ENCODE measurements at regions not wholly inside any gene's neighbourhood (a gene's known extent, or its start where the extent isn't known, plus 50 kb on each side); places are given as distances from the start of the nearest gene placed in this dataset.

- no peak overlapping the region for H3K4me3 ChIP-seq
- H4K20me1 ChIP-seq (ENCODE audit: insufficient read depth, poor library complexity, severe bottlenecking) = no peaks in the 10 kb centered on the region
- no peaks in the 10 kb centered on the region for H3K27me3 ChIP-seq
- H3K4me2 ChIP-seq = no peak overlapping the region
- H3K27ac ChIP-seq = no peak overlapping the region
- WGBS (ENCODE audit: low lambda C conversion rate, missing lambda C conversion rate) = 43% methylated on average over 2 of the region's 2 CpGs
- H3K36me3 ChIP-seq (replicated peaks; ENCODE audit: insufficient read depth, low read depth) = no peaks in the 10 kb centered on the region
- no peak for DNase-seq (ENCODE audit: low spot score)
- no peak overlapping the region for H2AFZ ChIP-seq
- no peaks in the 10 kb centered on the region for H3K9me3 ChIP-seq (ENCODE audit: low read depth)
- H3K79me2 ChIP-seq = no peaks in the 10 kb centered on the region
- TF ChIP-seq EZH2phosphoT487 (IDR thresholded peaks at IDR 0.05; ENCODE audit: low read depth, severe bottlenecking, unreplicated experiment) = no peak
- TF ChIP-seq EZH2 (IDR thresholded peaks at IDR 0.05; ENCODE audit: borderline replicate concordance) = no peak
- TF ChIP-seq, protein P1, sequence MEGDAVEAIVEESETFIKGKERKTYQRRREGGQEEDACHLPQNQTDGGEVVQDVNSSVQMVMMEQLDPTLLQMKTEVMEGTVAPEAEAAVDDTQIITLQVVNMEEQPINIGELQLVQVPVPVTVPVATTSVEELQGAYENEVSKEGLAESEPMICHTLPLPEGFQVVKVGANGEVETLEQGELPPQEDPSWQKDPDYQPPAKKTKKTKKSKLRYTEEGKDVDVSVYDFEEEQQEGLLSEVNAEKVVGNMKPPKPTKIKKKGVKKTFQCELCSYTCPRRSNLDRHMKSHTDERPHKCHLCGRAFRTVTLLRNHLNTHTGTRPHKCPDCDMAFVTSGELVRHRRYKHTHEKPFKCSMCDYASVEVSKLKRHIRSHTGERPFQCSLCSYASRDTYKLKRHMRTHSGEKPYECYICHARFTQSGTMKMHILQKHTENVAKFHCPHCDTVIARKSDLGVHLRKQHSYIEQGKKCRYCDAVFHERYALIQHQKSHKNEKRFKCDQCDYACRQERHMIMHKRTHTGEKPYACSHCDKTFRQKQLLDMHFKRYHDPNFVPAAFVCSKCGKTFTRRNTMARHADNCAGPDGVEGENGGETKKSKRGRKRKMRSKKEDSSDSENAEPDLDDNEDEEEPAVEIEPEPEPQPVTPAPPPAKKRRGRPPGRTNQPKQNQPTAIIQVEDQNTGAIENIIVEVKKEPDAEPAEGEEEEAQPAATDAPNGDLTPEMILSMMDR (IDR thresholded peaks at IDR 0.05; ENCODE audit: poor library complexity) = no peak
- no peaks in the 10 kb centered on the region for H3K9me2 ChIP-seq (replicated peaks; ENCODE audit: insufficient read depth)
- H3K4me1 ChIP-seq (ENCODE audit: insufficient read depth) = peaks cover 6% of the 10 kb centered on the region
Observed at GRCh38 chr6:1045239-1045638, 266.7 kb upstream of the FOXQ1 start.

DNA sequence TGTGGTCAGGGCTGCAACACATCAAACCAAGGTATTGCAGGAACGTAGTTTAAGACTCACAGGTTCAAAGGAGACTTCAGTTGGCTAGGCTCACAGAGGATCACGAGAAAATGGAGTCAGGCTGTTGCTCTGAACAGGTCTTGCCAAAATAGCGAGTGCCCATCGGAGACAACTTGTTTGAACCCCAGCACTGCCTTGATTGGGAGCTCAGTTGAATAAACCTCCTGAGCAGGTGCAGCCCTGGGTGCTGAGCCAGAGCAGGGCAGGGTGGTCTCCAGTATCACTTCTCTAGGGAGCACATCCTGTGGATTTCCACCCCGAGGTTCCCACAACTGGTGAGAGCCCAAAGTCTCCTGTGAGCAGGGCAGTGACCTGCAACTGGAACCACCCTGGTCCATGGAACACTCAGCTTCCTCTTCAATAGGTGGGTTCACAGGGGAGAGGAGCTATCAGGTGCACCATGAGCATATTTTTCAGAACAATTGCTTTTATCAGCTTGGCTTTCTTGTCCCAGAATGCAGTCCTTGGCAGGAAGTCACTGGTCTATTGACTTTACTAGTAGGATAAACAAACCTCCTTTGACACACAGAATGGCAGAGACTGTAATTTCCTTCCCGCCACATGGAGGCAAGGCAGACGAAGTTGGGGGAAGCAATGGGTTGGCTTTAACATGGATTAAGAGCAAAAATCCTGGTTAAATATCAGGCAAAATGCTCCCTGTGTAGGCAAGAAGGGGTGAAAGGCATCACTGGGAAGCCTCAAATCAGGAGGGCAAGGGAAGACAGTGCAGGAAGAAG lies 267.7 kb upstream of the FOXQ1 start:
- TF ChIP-seq EZH2 (IDR thresholded peaks at IDR 0.05; ENCODE audit: borderline replicate concordance) = no peak
- TF ChIP-seq EZH2phosphoT487 (IDR thresholded peaks at IDR 0.05; ENCODE audit: low read depth, severe bottlenecking, unreplicated experiment) = no peak
- TF ChIP-seq, protein P1 (IDR thresholded peaks at IDR 0.05; ENCODE audit: poor library complexity) = no peak
- Histone ChIP-seq H3K4me3 (no peak overlapping the region), H3K9me3 (ENCODE audit: low read depth) (no peaks in the 10 kb centered on the region), H4K20me1 (ENCODE audit: insufficient read depth, poor library complexity, severe bottlenecking) (no peaks in the 10 kb centered on the region), H3K27me3 (no peaks in the 10 kb centered on the region), H3K36me3 (replicated peaks; ENCODE audit: insufficient read depth, low read depth) (no peaks in the 10 kb centered on the region), H2AFZ (no peak overlapping the region), H3K4me2 (no peak overlapping the region), H3K9me2 (replicated peaks; ENCODE audit: insufficient read depth) (no peaks in the 10 kb centered on the region), H3K79me2 (no peaks in the 10 kb centered on the region), H3K4me1 (ENCODE audit: insufficient read depth) (peaks cover 6% of the 10 kb centered on the region), H3K27ac (no peak overlapping the region)
- DNase-seq (ENCODE audit: low spot score) = no peak
- WGBS (ENCODE audit: low lambda C conversion rate, missing lambda C conversion rate) = 80% methylated on average over 7 of the region's 7 CpGs

DNA sequence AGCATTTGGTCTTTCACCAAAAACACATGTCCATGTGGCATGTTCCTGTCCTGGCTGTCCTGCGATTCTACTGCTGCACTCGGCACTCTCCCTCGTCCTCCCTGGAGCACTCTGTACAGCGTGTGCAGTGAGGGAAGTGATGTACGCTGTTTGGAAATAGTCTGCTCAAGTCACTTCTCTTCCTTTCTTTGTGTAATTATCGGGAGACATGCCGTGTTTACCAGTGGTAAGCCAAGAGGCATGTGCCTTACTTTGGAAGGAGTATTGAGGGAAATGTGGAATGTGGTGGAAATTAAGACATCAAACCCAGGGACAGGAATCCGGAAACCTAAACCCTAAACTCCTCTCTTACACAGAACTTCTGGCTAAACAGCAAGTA lies 268.5 kb upstream of the FOXQ1 start:
- no peaks in the 10 kb centered on the region for H3K9me2 ChIP-seq (replicated peaks; ENCODE audit: insufficient read depth)

More for the DNA sequence above, 268.5 kb upstream of the FOXQ1 start:
- no peak for DNase-seq (ENCODE audit: low spot score)
- H4K20me1 ChIP-seq (ENCODE audit: insufficient read depth, poor library complexity, severe bottlenecking) = no peaks in the 10 kb centered on the region
- H3K27me3 ChIP-seq = no peaks in the 10 kb centered on the region
- TF ChIP-seq EZH2 (IDR thresholded peaks at IDR 0.05; ENCODE audit: borderline replicate concordance) (no peak), EZH2phosphoT487 (IDR thresholded peaks at IDR 0.05; ENCODE audit: low read depth, severe bottlenecking, unreplicated experiment) (no peak)
- TF ChIP-seq, protein P1 (IDR thresholded peaks at IDR 0.05; ENCODE audit: poor library complexity) = no peak
- WGBS (ENCODE audit: low lambda C conversion rate, missing lambda C conversion rate) = 87% methylated on average over 8 of the region's 8 CpGs
- H2AFZ ChIP-seq = no peak overlapping the region
- H3K36me3 ChIP-seq (replicated peaks; ENCODE audit: insufficient read depth, low read depth) = no peaks in the 10 kb centered on the region
- no peaks in the 10 kb centered on the region for H3K9me3 ChIP-seq (ENCODE audit: low read depth)
- H3K4me3 ChIP-seq = no peak overlapping the region
- H3K4me1 ChIP-seq (ENCODE audit: insufficient read depth) = peaks cover 6% of the 10 kb centered on the region
- no peak overlapping the region for H3K27ac ChIP-seq
- H3K4me2 ChIP-seq = no peak overlapping the region
- H3K79me2 ChIP-seq = no peaks in the 10 kb centered on the region

All from hepatocyte (in vitro differentiated cells).